Muscle of leg (tissue), 3 donors: ENCODE measurements at regions not wholly inside any gene's neighbourhood (a gene's known extent, or its start where the extent isn't known, plus 50 kb on each side); places are given as distances from the start of the nearest gene placed in this dataset.
"Not testable (repeated sequence)": the region's sequence is repeated elsewhere in the genome, so short reads cannot be mapped to it uniquely, and the experiment has no call there.

Source experiments
- DNase-seq: peaks from one replicate; pipeline ENCODE4 v3.0.0; 2013
- H3K27ac ChIP-seq: one replicate; pipeline ENCODE4 v1.5.1; 2013; ENCODE audit warnings: mild to moderate bottlenecking, low read length, control low read depth
- H3K27me3 ChIP-seq: one replicate; pipeline ENCODE4 v1.6.1; 2013; ENCODE audit warnings: low read length; ENCODE audit not compliant: control insufficient read depth, insufficient read depth
- H3K36me3 ChIP-seq: one replicate; pipeline ENCODE4 v1.6.1; 2013; ENCODE audit warnings: low read length; ENCODE audit not compliant: control insufficient read depth, insufficient read depth
- H3K4me1 ChIP-seq: one replicate; pipeline ENCODE4 v1.6.1; 2013; ENCODE audit warnings: low read length; ENCODE audit not compliant: control insufficient read depth, insufficient read depth
- H3K4me3 ChIP-seq: one replicate; pipeline ENCODE4 v1.5.1; 2013; ENCODE audit warnings: low read length, control low read depth
- H3K9me3 ChIP-seq: replicated peaks from 2 replicates; pipeline ENCODE4 v1.6.1; 2013; ENCODE audit warnings: low read depth, low read length; ENCODE audit not compliant: control insufficient read depth
- WGBS: methylation state at CpG from one replicate; pipeline ENCODE4 v1.1.5; 2013; ENCODE audit warnings: missing lambda C conversion rate; ENCODE audit not compliant: insufficient coverage; 5-methylcytosine and 5-hydroxymethylcytosine counted together

DNA sequence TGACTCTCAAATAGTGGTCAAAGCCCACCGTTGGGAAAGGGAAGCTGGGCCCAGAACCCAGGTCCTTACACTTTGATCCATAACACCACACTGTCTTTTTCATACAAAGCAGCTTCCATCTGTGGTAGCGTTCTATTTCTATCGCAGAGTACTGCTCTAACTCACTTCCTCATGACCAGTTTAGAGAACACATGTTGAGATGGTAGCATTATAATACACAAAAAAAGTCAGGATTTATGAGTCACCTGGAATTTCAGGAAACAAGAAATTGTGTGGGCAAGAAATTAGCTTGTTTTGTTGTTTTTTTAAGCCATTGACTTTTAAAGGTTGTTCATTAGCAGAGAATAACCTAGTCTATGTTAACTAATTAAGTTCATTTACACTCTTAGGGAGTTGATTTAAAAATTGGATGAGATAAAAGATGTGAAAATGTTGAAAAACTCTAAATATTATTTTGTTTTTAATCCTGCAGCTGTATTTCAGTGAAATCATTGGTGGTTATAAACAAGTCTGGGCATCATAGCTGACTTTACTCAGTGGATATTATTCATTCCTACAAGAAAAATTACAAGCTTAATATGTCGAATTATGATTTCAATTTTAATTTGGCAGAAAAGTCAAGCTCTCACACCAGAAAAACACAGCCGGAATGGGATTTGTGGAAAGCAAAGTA is 1011.1 kb upstream of the HS3ST1 start:
- H3K4me1 ChIP-seq, result no peaks in the 10 kb centered on the region
- no peak overlapping the region for H3K4me3 ChIP-seq
- 58% methylated on average over 1 of the region's 5 CpGs for WGBS
- H3K27ac ChIP-seq, result no peak overlapping the region
- no peaks in the 10 kb centered on the region for H3K9me3 ChIP-seq
- H3K36me3 ChIP-seq, result no peaks in the 10 kb centered on the region
- DNase-seq, result no peak
- no peaks in the 10 kb centered on the region for H3K27me3 ChIP-seq

DNA sequence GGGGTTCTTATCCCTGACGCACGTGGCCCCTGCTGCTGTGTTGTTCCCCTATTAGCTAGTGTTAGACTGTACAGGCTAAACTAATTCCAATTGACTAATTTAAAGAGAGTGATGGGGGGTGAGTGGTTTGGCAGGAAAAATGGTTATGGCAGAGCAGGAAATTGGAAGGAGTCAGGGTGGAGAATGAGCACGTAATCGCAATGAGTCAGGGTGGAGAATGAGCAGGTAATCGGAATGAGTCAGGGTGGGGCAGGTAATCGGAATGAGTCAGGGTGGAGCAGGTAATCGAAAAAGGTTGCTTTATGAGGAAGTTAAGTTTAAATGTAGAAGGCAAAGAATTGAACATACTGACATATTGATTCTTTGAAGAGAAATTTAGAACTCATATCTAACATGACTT is 1002.6 kb upstream of the HS3ST1 start:
- not testable (repeated sequence) for H3K27me3 ChIP-seq, H3K9me3 ChIP-seq, DNase-seq, H3K4me1 ChIP-seq, H3K4me3 ChIP-seq, H3K36me3 ChIP-seq, H3K27ac ChIP-seq
- WGBS, result 76% methylated on average over 3 of the region's 7 CpGs

DNA sequence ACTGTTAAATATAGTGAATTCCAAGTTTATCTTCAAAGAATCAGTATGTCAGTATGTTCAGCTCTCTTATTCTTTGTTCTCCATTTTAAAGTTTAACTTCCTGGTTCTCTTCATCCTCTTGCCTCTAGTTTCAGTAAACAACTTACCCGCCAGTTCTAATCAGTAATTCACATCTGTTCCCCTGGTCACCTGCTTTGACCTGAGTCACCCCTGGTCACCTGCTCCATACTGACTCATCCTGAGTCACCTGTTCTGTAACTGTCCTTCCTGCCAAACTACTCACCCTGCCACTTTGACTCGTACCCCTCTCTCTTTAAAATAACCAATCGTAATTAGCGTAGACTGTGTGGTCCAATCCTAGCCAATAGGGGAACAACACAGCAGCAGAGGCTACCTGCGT is 992.7 kb upstream of the HS3ST1 start:
- DNase-seq, result no peak
- 89% methylated on average over 2 of the region's 5 CpGs for whole genome bisulfite sequencing
- H3K4me3 ChIP-seq, result no peak overlapping the region

DNA sequence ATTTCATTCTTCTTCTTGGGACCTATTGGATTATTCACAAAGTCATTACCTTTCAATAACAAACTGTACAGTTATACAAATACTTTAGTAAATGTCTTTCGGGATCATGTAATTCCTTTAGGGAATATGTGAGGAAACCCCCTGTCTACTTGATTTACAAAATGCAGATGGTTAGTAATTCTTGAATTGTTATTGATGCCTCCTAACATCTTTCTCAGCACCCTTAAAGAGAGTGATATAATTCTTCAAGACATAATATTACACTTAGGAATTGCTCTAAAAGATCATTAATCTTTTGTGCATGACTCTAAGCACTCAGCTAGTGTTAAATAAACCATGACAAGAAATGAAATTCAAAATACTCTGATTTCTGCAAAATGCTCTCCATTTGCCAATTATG is 988.1 kb upstream of the HS3ST1 start:
- no peaks in the 10 kb centered on the region for H3K36me3 ChIP-seq
- no peaks in the 10 kb centered on the region for H3K27me3 ChIP-seq
- H3K9me3 ChIP-seq, result no peaks in the 10 kb centered on the region
- no peaks in the 10 kb centered on the region for H3K4me1 ChIP-seq
- no peak for DNase-seq
- no peak overlapping the region for H3K27ac ChIP-seq
- WGBS, result no CpG with 5 or more reads among the region's 1 CpG
- H3K4me3 ChIP-seq, result no peak overlapping the region

More for the DNA sequence above, 992.7 kb upstream of the HS3ST1 start:
- H3K27ac ChIP-seq, result no peak overlapping the region
- H3K27me3 ChIP-seq, result no peaks in the 10 kb centered on the region
- H3K36me3 ChIP-seq, result no peaks in the 10 kb centered on the region
- H3K9me3 ChIP-seq, result no peaks in the 10 kb centered on the region
- no peaks in the 10 kb centered on the region for H3K4me1 ChIP-seq

DNA sequence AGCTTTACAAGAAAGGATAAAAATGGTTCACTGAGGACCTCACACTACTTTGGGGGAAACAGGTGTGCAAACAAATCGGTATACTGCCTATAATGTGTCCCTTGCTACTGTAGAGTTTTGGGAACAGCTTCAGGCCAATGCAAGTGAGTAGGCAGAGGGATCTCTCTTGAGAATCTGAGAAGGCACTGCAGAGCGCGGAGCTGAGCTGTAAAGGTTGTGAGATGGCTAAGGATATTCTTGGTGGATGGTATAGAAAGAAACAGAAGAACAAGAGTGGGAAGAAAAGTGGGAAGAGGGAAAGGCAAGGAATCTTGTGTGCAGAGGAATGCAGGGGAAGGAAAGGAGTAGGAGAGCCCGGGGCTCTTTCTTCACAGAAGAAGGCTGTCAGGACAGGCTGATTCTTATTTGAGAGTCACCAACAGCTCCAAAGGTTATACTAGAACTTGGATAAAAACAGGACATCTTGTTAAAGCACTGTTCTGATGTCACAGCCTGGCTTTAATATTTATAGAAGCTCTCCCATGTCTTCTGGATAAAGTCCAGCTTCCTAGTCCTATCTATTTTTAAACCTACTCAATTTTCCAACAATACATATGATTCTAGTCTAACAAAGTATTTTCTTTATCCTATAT is 985.6 kb upstream of the HS3ST1 start:
- H3K27ac ChIP-seq, result no peak overlapping the region
- WGBS, result 73% methylated on average over 4 of the region's 4 CpGs
- no peaks in the 10 kb centered on the region for H3K4me1 ChIP-seq
- DNase-seq, result peak; percentile 2
- H3K4me3 ChIP-seq, result no peak overlapping the region
- no peaks in the 10 kb centered on the region for H3K9me3 ChIP-seq
- no peaks in the 10 kb centered on the region for H3K27me3 ChIP-seq
- no peaks in the 10 kb centered on the region for H3K36me3 ChIP-seq

DNA sequence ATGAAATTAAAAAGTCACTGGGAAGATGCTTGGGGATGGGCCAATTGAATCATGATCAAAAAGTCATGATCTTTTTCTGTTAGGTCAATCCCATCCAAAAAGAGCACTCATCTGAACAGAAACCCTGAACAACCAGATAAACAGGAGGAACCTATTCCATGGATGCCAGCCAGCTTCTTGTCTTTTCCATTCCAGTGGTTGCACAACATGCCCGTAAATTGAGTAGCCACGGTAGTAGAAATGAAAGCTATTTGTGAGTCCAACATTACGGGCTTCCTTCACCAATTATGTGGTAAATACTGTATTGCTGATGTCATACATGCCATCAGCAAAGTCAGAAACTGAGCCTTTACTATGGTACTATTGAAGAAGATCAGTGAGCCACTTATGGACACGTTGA is 982.4 kb upstream of the HS3ST1 start:
- no peak for DNase-seq
- 70% methylated on average over 1 of the region's 4 CpGs for WGBS

DNA sequence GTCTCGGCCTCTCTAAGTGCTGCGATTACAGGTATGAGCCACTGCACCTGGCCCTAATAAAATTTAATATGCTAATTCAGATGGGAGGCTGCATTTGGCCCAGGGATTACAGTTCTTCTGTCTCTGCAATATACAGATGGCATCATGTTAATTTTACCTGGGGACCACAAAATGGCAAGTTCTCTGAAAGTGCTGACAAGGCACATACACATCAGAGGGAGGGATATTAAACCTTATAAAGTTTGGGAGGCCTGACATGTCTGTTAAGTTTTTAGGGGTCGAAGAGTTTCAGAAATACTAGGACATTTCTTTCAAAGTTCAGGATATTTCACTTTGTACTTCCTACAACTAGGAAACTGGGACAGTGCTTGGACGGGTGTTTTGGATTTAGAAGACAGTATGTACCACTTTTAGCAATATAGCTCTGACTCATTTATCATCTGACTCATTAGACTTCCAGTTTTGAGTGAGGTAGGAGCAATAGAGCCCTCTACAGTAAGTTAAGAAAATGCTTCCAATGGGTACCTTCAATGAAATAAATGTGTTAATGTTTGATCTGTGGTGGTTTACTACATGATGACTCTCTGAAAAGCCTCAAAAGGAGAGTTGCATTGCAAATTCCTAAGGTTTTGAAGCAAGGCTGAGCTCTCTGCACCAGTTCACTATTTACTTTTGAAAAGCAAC is 981.0 kb upstream of the HS3ST1 start:
- Histone ChIP-seq H3K4me3 (no peak overlapping the region), H3K27ac (no peak overlapping the region), H3K27me3 (no peaks in the 10 kb centered on the region), H3K4me1 (no peaks in the 10 kb centered on the region), H3K36me3 (no peaks in the 10 kb centered on the region), H3K9me3 (no peaks in the 10 kb centered on the region)
- no peak for DNase-seq
- no CpG with 5 or more reads among the region's 4 CpGs for WGBS

More for the DNA sequence above, 982.4 kb upstream of the HS3ST1 start:
- Histone ChIP-seq H3K4me1 (no peaks in the 10 kb centered on the region), H3K4me3 (no peak overlapping the region), H3K27ac (no peak overlapping the region), H3K36me3 (no peaks in the 10 kb centered on the region), H3K9me3 (no peaks in the 10 kb centered on the region), H3K27me3 (no peaks in the 10 kb centered on the region)

DNA sequence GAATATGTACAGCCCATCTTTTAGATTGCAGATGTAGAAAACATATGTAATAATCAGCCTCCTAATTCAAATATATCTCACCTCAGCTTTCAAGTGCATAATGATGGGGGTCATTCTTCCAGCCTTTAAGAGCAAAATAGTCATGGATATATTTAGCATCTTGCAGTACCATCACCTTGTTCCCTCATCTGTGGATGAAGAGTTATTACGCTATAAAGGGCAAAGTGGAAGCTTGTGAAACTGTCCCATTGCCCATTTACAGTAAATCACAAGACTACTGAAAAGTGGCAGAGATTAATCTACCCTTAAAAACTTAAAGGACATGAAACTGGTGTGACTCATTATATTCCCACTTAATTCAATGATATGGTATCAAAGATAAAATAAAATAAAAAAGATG is 979.7 kb upstream of the HS3ST1 start:
- Histone ChIP-seq H3K4me3 (no peak overlapping the region), H3K9me3 (no peaks in the 10 kb centered on the region), H3K27ac (no peak overlapping the region), H3K4me1 (no peaks in the 10 kb centered on the region), H3K36me3 (no peaks in the 10 kb centered on the region), H3K27me3 (no peaks in the 10 kb centered on the region)
- WGBS, result no CpG with 5 or more reads among the region's 1 CpG
- no peak for DNase-seq

DNA sequence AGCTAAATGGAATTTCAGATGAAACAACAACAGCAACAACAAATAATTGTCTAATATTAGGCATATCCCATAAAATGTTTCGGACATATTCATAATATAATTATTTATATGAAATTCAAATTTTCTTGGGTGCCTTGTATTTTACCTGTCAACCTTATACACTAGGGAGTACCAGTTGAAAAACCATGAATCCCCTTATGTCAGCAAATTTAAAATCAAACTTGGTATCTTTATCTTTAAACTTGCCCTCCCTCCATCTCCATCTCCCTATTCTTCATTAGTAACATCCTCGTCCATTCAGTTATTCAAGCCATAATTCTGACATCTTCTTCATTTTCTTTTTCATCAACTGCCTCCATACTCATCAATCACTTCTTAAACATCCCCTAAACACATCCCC is 974.5 kb upstream of the HS3ST1 start:
- Histone ChIP-seq H3K4me3 (no peak overlapping the region), H3K36me3 (no peaks in the 10 kb centered on the region), H3K27me3 (no peaks in the 10 kb centered on the region), H3K27ac (no peak overlapping the region), H3K9me3 (no peaks in the 10 kb centered on the region), H3K4me1 (no peaks in the 10 kb centered on the region)
- WGBS, result 57% methylated on average over 1 of the region's 2 CpGs
- DNase-seq, result no peak

DNA sequence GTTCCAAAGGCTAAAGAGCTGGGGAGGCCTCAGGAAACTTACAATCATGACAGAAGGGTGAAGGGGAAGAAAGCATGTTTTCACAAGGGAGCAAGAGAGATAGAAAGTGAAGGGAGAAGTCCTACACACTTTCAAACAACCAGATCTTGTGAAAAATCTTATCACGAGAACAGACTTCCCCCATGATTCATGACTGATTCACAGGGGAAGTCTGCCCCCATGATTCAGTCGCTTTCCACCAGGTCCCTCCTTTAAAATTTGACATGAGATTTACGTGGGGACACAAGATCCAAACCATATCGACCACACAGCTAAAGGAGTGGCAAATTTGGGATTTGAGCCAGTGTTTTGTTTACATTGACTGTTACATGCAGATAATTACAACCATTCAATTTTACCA is 971.1 kb upstream of the HS3ST1 start:
- Histone ChIP-seq H3K27ac (no peak overlapping the region), H3K27me3 (no peaks in the 10 kb centered on the region), H3K9me3 (no peaks in the 10 kb centered on the region), H3K4me3 (no peak overlapping the region), H3K4me1 (no peaks in the 10 kb centered on the region), H3K36me3 (no peaks in the 10 kb centered on the region)
- no peak for DNase-seq
- WGBS, result no CpG with 5 or more reads among the region's 4 CpGs
